Peyer's patch (tissue), 4 donors: ENCODE measurements at regions not wholly inside any gene's neighbourhood (a gene's known extent, or its start where the extent isn't known, plus 50 kb on each side); places are given as distances from the start of the nearest gene placed in this dataset.

Experiments used
- DNase-seq, 3 donors: peaks; one replicate each; pipeline ENCODE4 v3.0.0-alpha.2; 2017 to 2019
- H3K27ac ChIP-seq, 4 donors: fragments of 200-600 bp; sonication (generic); one replicate each; pipeline ENCODE4 v1.5.1; 2016 to 2019
- H3K27me3 ChIP-seq, 2 donors: fragments of 200-600 bp; sonication (generic); one replicate each; pipeline ENCODE4 v1.5.1; 2019
- H3K36me3 ChIP-seq, 3 donors: fragments of 200-600 bp; sonication (generic); one replicate each; pipeline ENCODE4 v1.5.1; 2016 to 2019
- H3K4me1 ChIP-seq, 4 donors: fragments of 200-600 bp; sonication (generic); one replicate each; pipeline ENCODE4 v1.5.1; 2016 to 2019
- H3K4me3 ChIP-seq, 4 donors: fragments of 200-600 bp; sonication (generic); 1 replicate in 3 of 4; 2 replicates in 1 of 4; pipeline ENCODE4 v1.5.1; 2016 to 2019; ENCODE audit warnings: mild to moderate bottlenecking in 1 of 4
- H3K9me3 ChIP-seq, 4 donors: fragments of 200-600 bp; sonication (generic); one replicate each; pipeline ENCODE4 v1.5.1; 2016 to 2019; ENCODE audit warnings: mild to moderate bottlenecking in 1 of 4
- POLR2A ChIP-seq, 2 donors: fragments of 450-650 bp; IDR thresholded peaks; one replicate each; pipeline ENCODE4 v1.5.1; 2017; ENCODE audit warnings: antibody characterized with exemption in 2 of 2, mild to moderate bottlenecking in 2 of 2, moderate library complexity in 2 of 2
- TF ChIP-seq, protein P1 (sequence below), 6 experiments: fragments of 450-650 bp in 4 of 6; fragments of 200-600 bp in 2 of 6; sonication (generic) in 1 of 6; IDR thresholded peaks; one replicate each; pipeline ENCODE4 v1.5.1; 2017 to 2019; ENCODE audit warnings: antibody characterized with exemption in 6 of 6, mild to moderate bottlenecking in 3 of 6, moderate library complexity in 1 of 6

DNA sequence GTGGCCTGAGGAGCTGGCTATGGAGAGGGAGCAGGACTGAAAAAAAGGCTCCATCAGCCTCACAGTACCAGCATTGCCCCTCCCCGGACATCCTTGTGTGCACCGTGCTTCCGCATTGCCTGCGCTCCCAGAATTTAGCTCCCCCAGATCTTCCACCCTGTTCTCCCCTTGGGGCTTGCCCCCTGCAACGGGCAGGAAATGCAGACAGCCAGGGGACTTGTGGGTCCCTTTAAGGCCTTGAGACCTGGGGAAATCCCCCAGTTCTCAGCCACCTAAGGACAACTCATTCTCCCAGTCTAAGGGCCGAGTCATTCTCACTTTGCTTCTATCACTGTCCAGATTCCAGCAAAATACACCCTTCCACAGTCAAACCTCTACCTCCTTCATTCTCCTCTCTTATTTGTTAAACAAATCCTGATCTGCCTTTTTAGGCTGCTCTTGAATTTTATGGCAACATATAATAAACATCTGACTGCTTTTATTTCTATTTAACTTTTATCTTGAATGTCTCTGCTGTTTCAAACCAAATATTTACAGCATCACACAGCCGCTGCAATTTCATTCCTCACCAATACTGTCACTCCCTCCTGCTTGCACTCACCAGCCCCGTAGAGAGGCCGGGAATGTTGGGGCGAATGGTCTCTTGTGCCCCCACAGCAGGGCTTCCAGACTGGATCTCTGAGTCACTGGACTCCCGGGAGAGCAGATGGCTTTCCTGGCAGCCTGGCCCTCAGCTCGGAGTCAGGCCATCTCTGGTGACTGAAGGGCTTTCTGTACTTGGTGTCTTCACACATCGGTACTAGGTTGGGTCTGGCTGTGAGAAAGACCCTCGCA is 221.9 kb downstream of the TSHZ3 start:
- no peak for TF ChIP-seq POLR2A (IDR thresholded peaks at IDR 0.05)
- TF ChIP-seq, protein P1, sequence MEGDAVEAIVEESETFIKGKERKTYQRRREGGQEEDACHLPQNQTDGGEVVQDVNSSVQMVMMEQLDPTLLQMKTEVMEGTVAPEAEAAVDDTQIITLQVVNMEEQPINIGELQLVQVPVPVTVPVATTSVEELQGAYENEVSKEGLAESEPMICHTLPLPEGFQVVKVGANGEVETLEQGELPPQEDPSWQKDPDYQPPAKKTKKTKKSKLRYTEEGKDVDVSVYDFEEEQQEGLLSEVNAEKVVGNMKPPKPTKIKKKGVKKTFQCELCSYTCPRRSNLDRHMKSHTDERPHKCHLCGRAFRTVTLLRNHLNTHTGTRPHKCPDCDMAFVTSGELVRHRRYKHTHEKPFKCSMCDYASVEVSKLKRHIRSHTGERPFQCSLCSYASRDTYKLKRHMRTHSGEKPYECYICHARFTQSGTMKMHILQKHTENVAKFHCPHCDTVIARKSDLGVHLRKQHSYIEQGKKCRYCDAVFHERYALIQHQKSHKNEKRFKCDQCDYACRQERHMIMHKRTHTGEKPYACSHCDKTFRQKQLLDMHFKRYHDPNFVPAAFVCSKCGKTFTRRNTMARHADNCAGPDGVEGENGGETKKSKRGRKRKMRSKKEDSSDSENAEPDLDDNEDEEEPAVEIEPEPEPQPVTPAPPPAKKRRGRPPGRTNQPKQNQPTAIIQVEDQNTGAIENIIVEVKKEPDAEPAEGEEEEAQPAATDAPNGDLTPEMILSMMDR (IDR thresholded peaks at IDR 0.05): no peak
- no peaks in the 10 kb centered on the region for H3K9me3 ChIP-seq
- H3K27me3 ChIP-seq: no peaks in the 10 kb centered on the region
- no peak for DNase-seq
- H3K36me3 ChIP-seq: no peaks in the 10 kb centered on the region
- no peaks in the 10 kb centered on the region for H3K4me1 ChIP-seq
- peak overlapping the region in 1 of 4 donors; percentile 25 for H3K27ac ChIP-seq
- no peak overlapping the region for H3K4me3 ChIP-seq

DNA sequence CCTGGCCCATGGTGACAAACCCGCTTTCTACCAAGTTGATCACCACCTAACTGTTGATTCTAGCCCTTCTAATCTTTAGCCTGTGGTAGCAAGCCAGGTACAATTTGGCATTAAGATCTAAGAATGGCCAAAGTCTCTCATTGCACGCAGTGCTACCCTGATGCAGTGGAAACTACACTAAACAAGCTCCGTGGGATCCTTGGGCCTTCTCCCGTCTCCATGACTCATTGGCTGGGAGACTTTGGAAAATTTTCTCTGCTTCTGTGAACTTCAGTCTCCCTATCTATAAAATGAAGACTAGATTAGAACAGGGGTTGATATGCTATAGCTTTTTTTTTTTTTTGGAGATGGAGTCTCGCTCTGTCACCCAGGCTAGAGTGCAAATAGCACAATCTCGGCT is 223.0 kb downstream of the TSHZ3 start:
- Histone ChIP-seq H3K4me3 (no peak overlapping the region), H3K4me1 (no peaks in the 10 kb centered on the region), H3K36me3 (no peaks in the 10 kb centered on the region), H3K27ac (no peak overlapping the region), H3K9me3 (no peaks in the 10 kb centered on the region), H3K27me3 (no peaks in the 10 kb centered on the region)
- no peak for TF ChIP-seq POLR2A (IDR thresholded peaks at IDR 0.05)
- TF ChIP-seq, protein P1 (IDR thresholded peaks at IDR 0.05): no peak
- no peak for DNase-seq

DNA sequence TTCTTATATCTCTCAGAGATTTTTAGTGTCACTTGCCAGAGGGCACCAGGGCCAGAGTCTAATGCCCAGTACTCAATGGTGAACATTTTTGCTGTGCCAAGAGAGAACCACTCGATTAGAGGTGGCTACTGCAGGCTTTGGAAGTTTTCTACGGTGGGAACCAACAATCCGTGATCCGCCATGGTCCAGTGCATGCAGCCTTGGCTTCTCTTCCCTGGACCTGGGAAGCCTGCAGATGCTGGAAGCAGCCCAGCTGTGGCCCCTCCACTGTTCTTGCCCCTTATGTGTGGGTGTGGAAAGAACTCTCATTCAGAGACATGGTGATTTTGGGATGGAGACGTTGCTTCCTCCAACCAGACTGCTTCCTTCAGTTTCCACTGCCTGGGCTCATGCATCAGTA is 224.2 kb downstream of the TSHZ3 start:
- no peaks in the 10 kb centered on the region for H3K27me3 ChIP-seq
- no peaks in the 10 kb centered on the region for H3K9me3 ChIP-seq
- TF ChIP-seq, protein P1 (IDR thresholded peaks at IDR 0.05): no peak
- TF ChIP-seq POLR2A (IDR thresholded peaks at IDR 0.05): no peak
- no peaks in the 10 kb centered on the region for H3K36me3 ChIP-seq
- no peak for DNase-seq
- no peaks in the 10 kb centered on the region for H3K4me1 ChIP-seq
- H3K4me3 ChIP-seq: no peak overlapping the region
- no peak overlapping the region for H3K27ac ChIP-seq

DNA sequence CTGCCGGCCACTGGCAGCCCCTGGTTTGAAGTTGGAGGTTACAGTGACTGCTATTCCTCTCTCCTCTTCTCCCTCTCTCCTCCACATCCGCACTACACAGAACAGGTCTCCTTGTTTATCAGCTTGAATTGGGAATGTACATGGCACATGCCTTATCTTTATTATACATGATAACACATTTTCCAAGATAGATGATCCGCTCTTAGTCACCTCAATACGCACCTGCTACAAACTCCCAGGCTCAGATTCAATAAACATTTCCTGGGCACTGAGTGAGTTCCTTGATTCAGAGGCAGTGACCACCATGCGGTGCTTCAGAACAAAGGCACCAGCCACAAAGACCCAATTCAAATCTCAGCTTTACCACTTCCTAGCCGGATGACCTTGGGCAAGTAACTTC is 227.7 kb downstream of the TSHZ3 start:
- H3K9me3 ChIP-seq: no peaks in the 10 kb centered on the region
- DNase-seq: no peak
- TF ChIP-seq, protein P1 (IDR thresholded peaks at IDR 0.05): no peak
- no peak for TF ChIP-seq POLR2A (IDR thresholded peaks at IDR 0.05)
- no peak overlapping the region for H3K27ac ChIP-seq
- H3K27me3 ChIP-seq: no peaks in the 10 kb centered on the region
- H3K4me1 ChIP-seq: no peaks in the 10 kb centered on the region
- H3K4me3 ChIP-seq: no peak overlapping the region
- no peaks in the 10 kb centered on the region for H3K36me3 ChIP-seq

DNA sequence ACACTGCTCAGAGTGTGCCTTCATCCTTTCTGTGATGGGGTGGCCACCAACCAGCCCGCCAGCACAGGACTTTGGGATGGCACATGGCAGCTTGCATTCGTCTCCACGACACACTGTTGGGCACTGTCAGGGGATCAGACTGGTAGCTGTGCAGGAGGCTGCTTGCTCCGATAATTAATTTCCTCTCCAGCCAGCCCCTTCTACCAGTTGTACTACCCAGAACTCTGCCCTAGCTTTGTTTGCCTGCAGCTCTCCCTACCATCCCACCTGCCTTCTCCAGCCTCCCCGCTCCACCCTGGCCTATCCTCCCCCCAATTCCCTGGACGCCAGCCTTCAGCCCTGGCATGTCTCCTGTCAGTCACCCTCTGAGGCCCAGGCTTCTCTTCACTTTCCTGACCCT is 228.3 kb downstream of the TSHZ3 start:
- Histone ChIP-seq H3K9me3 (no peaks in the 10 kb centered on the region), H3K27me3 (no peaks in the 10 kb centered on the region), H3K4me3 (no peak overlapping the region), H3K36me3 (no peaks in the 10 kb centered on the region), H3K4me1 (no peaks in the 10 kb centered on the region), H3K27ac (no peak overlapping the region)
- no peak for DNase-seq
- TF ChIP-seq POLR2A (IDR thresholded peaks at IDR 0.05): no peak
- TF ChIP-seq, protein P1 (IDR thresholded peaks at IDR 0.05): no peak
